Endothelial cell of umbilical vein (primary cell): ENCODE measurements at regions not wholly inside any gene's neighbourhood (a gene's known extent, or its start where the extent isn't known, plus 50 kb on each side); places are given as distances from the start of the nearest gene placed in this dataset.

Experiments used
- BruUV-seq: library from RNA; stranded (reverse); fragments of 400-500 nt; replicated peaks from 2 replicates; lab custom pipeline; 2021; lab: Mats Ljungman, UMichigan
- CTCF ChIA-PET: fragments of 300-600, 350-600 bp; sonication (Branson Sonifier 250); formaldehyde crosslinking; loops from one replicate; lab custom pipeline; 2021; ENCODE audit warnings: antibody characterized with exemption, inconsistent platforms; lab: Charles Lee
- POLR2A ChIA-PET: fragments of 300-600, 350-600 bp; sonication (Branson Sonifier 250); formaldehyde crosslinking; loops from one replicate; lab custom pipeline; 2021; ENCODE audit warnings: antibody characterized with exemption, inconsistent platforms; lab: Charles Lee
- DNase-seq: peaks from one replicate; pipeline ENCODE4 v3.0.0-alpha.2; 2011; ENCODE audit warnings: low read depth, low spot score
- FAIRE-seq: peaks from 2 replicates; lab custom pipeline; 2011; peaks lifted over from hg19 to GRCh38; lab: Jason Lieb, UNC
- H2AFZ ChIP-seq: 2 replicates; pipeline ENCODE4 v1.6.0; 2012; ENCODE audit warnings: low read depth, low read length, control low read depth, inconsistent platforms
- H3K27ac ChIP-seq: 2 replicates; pipeline ENCODE4 v1.5.1; 2011; ENCODE audit warnings: low read depth, mild to moderate bottlenecking, control low read depth, low read length, moderate library complexity; ENCODE audit not compliant: insufficient read depth
- H3K27me3 ChIP-seq, 2 experiments: 2 replicates each; pipeline versions ENCODE4 v1.6.0 to v1.6.1; 2011; ENCODE audit warnings: low read length in 2 of 2, mixed read lengths in 1 of 2; ENCODE audit not compliant: control insufficient read depth in 2 of 2, insufficient read depth in 2 of 2
- H3K36me3 ChIP-seq, 2 experiments: 2 replicates in 1 of 2; 3 replicates in 1 of 2; pipeline ENCODE4 v1.5.1; 2011; ENCODE audit warnings: low read length in 2 of 2, mild to moderate bottlenecking in 1 of 2, moderate library complexity in 1 of 2; ENCODE audit not compliant: control insufficient read depth in 2 of 2, insufficient read depth in 2 of 2; ENCODE audit errors: extremely low read depth in 1 of 2
- H3K4me1 ChIP-seq: 3 replicates; pipeline ENCODE4 v1.5.1; 2011; ENCODE audit warnings: mild to moderate bottlenecking, low read length; ENCODE audit not compliant: control insufficient read depth, insufficient read depth; ENCODE audit errors: extremely low read depth
- H3K4me2 ChIP-seq: 2 replicates; pipeline ENCODE4 v1.6.1; 2011; ENCODE audit warnings: low read length, control low read depth, mixed read lengths; ENCODE audit not compliant: insufficient read depth
- H3K4me3 ChIP-seq, 3 experiments: fragments of 200-600 bp in 1 of 3; sonication (generic), shearing (Covaris generic) in 1 of 3; replicated peaks in 1 of 3; 2 replicates each; pipeline ENCODE4 v1.5.1; 2011 to 2016; ENCODE audit warnings: control low read depth in 3 of 3, low read length in 3 of 3, mild to moderate bottlenecking in 2 of 3, inconsistent platforms in 1 of 3, low read depth in 1 of 3, moderate library complexity in 1 of 3; ENCODE audit not compliant: insufficient read depth in 1 of 3
- H3K79me2 ChIP-seq: 2 replicates; pipeline ENCODE4 v1.6.0; 2012; ENCODE audit warnings: low read length, inconsistent platforms; ENCODE audit not compliant: control insufficient read depth, insufficient read depth
- H3K9ac ChIP-seq: replicated peaks from 2 replicates; pipeline ENCODE3; 2011; ENCODE audit warnings: low read length, control low read depth; ENCODE audit not compliant: insufficient read depth; ENCODE audit errors: extremely low read depth
- H3K9me1 ChIP-seq: replicated peaks from 3 replicates; pipeline ENCODE4 v1.6.0; 2011; ENCODE audit warnings: mild to moderate bottlenecking, low read length; ENCODE audit not compliant: control insufficient read depth, insufficient read depth; ENCODE audit errors: extremely low read depth
- H3K9me3 ChIP-seq: replicated peaks from 2 replicates; pipeline ENCODE4 v1.5.1; 2012; ENCODE audit warnings: low read length, inconsistent platforms; ENCODE audit not compliant: control insufficient read depth, insufficient read depth
- H4K20me1 ChIP-seq: replicated peaks from 2 replicates; pipeline ENCODE3; 2011; ENCODE audit warnings: mild to moderate bottlenecking, low read length; ENCODE audit not compliant: control insufficient read depth, insufficient read depth; ENCODE audit errors: extremely low read depth
- CTCF ChIP-seq, 2 donors: IDR thresholded peaks; 1 replicate in 1 of 2; 2 replicates in 1 of 2; pipeline ENCODE4 v1.5.1; 2011; ENCODE audit warnings: low read length in 2 of 2, mild to moderate bottlenecking in 2 of 2, moderate library complexity in 2 of 2, control low read depth in 1 of 2, inconsistent platforms in 1 of 2, low read depth in 1 of 2; ENCODE audit not compliant: insufficient read depth in 1 of 2; ENCODE audit errors: extremely low read depth in 1 of 2
- FOS ChIP-seq: IDR thresholded peaks from 2 replicates; pipeline ENCODE4 v1.6.1; 2011; ENCODE audit warnings: mild to moderate bottlenecking, low read length, moderate library complexity, borderline replicate concordance; ENCODE audit not compliant: insufficient read depth
- GATA2 ChIP-seq: IDR thresholded peaks from 2 replicates; pipeline ENCODE4 v1.7.0; 2011; ENCODE audit warnings: low read depth, mild to moderate bottlenecking, moderate library complexity, mixed read lengths, low read length; ENCODE audit not compliant: insufficient read length, insufficient read depth
- JUN ChIP-seq: IDR thresholded peaks from 2 replicates; pipeline ENCODE4 v1.6.1; 2011; ENCODE audit warnings: borderline replicate concordance, low read depth; ENCODE audit not compliant: insufficient read length, insufficient read depth
- MYC ChIP-seq: IDR thresholded peaks from one replicate; pipeline ENCODE4 v1.6.1; 2011; ENCODE audit warnings: mild to moderate bottlenecking, low read depth, low read length
- POLR2AphosphoS5 ChIP-seq: IDR thresholded peaks from 2 replicates; pipeline ENCODE4 v1.6.1; 2012; ENCODE audit warnings: low read depth, mild to moderate bottlenecking, control low read depth, low read length, moderate library complexity; ENCODE audit not compliant: insufficient read depth
- dilution Hi-C: fragments of 300-500 bp; cut with MboI; formaldehyde crosslinking; loops from one replicate; pipeline ENCODE4 v1.15.0; 2019; ENCODE audit warnings: low sequenced_read_pairs; ENCODE audit not compliant: extremely low pct_ligation_motif_present
- intact Hi-C: fragments of 100-400 bp; cut with micrococcal nuclease; formaldehyde crosslinking; loops from one replicate; pipeline ENCODE4 v1.10.0; 2022
- TF ChIP-seq, protein P1 (sequence below): IDR thresholded peaks from 2 replicates; pipeline ENCODE4 v1.6.1; 2011; ENCODE audit not compliant: insufficient read depth, insufficient read length

DNA sequence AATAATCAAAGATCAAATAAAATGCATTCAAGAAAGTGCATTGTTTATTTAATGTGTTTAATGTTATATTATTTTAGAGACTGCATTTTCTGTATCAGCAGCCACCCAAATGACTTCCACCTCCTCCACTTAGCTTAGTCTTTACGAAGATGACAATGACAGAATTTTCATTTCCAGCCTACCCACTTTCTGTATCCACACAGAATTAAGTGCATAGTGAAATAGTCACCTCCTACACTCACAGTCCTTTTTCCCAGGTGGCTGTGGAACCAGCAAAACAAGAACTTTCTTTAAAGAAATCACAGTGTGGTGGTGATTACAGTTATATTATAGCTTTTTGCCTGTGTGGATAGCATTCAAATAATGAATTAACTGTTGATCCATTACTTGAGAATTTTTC lies 66.2 kb upstream of the KCNK1 start:
- H3K9me3 ChIP-seq = no peaks in the 10 kb centered on the region
- TF ChIP-seq GATA2 (no peak), CTCF (IDR thresholded peaks at IDR 0.05; ENCODE audit: extremely low read depth in 1 of 2, insufficient read depth in 1 of 2, low read depth in 1 of 2, low read length in 2 of 2) (no peak), FOS (no peak), POLR2AphosphoS5 (no peak), JUN (no peak), MYC (no peak)
- TF ChIP-seq, protein P1, sequence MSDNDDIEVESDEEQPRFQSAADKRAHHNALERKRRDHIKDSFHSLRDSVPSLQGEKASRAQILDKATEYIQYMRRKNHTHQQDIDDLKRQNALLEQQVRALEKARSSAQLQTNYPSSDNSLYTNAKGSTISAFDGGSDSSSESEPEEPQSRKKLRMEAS = no peak
- no peak for FAIRE-seq
- no peak for DNase-seq
- dilution Hi-C loops (no loop called here), intact Hi-C loops (no loop called here)
- CTCF ChIA-PET = no interaction called here
- no peak overlapping the region for H3K27ac ChIP-seq
- H4K20me1 ChIP-seq = no peaks in the 10 kb centered on the region
- no peak overlapping the region for H3K4me3 ChIP-seq
- no peak overlapping the region for H3K4me2 ChIP-seq
- no peaks in the 10 kb centered on the region for H3K9me1 ChIP-seq
- H3K9ac ChIP-seq = no peak overlapping the region
- H3K79me2 ChIP-seq = no peaks in the 10 kb centered on the region
- H2AFZ ChIP-seq = no peak overlapping the region
- POLR2A ChIA-PET = no interaction called here
- no peaks in the 10 kb centered on the region for H3K36me3 ChIP-seq
- no peaks in the 10 kb centered on the region for H3K27me3 ChIP-seq
- no TSS peak for BruUV-seq
- H3K4me1 ChIP-seq = no peaks in the 10 kb centered on the region
